Activated T-cell treated with anti-CD3 and anti-CD28 coated beads, Interleukin-2, amount 50 U/mL, for 48 hours (primary cell): ENCODE measurements at regions not wholly inside any gene's neighbourhood (a gene's known extent, or its start where the extent isn't known, plus 50 kb on each side); places are given as distances from the start of the nearest gene placed in this dataset.
"Not testable (repeated sequence)": the region's sequence is repeated elsewhere in the genome, so short reads cannot be mapped to it uniquely, and the experiment has no call there.

Source experiments
- DNase-seq, 2 experiments: peaks; one replicate each; pipeline ENCODE4 v3.0.0-alpha.2; 2020

GRCh38 chr5:125660231-125660895 is 762.8 kb upstream of the GRAMD2B start:
- no peak for DNase-seq

GRCh38 chr5:125661584-125661983 is 761.6 kb upstream of the GRAMD2B start:
- no peak for DNase-seq

DNA sequence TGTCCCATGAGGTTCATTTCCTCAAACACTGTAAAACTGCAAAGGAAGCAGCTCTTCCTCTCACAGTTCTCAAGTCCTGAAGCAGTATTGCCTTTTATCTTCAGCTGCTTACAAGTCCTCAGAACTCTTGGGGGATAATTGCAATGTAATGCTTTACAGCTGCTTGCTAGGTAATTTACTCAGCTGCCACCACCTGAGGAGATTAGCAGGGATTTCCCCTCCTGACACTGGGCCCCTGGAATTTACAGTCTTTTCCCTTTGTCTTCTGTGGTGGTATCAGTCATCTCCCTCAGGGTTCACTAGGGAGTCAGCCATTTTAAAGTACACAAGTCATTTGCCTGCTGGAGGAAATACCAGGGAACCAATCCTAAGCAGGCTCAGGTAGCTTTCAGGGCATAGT is 754.3 kb upstream of the GRAMD2B start:
- DNase-seq: no peak

DNA sequence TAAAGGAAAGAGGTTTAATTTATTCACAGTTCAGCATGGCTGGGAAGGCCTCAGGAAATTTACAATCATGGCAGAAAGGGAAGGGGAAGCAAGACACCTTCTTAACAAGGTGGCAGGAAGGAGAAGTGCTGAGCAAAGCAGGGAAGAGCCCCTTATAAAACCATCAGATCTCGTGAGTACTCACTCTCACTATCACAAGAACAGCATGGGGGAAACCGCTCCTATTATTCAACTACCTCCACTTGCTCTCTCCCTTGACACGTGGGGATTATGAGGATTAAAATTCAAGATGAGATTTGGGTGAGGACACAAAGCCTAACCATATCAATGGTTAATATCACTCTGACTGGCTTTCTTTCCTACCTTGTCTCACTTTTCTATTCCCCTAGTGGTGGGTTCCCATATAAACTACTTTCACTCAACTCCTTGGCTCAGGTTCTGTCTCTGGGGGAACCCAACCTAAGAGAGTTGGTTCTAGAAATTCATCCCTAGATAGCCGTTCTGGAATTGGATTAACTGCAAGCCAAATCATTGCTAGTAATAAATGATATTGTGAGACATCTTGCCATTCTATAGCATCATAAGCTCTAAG is 749.8 kb upstream of the GRAMD2B start:
- no peak for DNase-seq

DNA sequence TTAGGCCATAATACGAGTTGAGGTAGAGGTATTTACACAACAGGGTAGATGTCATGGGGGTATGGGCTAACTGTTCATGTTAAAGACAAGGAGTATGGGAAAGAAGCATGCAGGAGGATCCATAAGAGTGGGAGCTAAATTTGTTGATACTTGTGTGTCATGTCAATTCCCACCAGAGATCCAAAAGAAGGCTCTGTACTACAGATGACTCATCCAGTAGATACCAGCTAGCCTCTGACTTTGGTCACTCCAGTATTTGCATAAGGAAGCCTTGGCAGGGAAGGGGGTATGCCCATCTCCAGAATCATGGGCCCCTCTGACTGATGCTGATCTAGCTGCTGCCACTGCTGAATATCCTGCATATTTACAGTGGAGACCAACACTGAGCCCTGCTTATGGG is 743.7 kb upstream of the GRAMD2B start:
- no peak for DNase-seq

DNA sequence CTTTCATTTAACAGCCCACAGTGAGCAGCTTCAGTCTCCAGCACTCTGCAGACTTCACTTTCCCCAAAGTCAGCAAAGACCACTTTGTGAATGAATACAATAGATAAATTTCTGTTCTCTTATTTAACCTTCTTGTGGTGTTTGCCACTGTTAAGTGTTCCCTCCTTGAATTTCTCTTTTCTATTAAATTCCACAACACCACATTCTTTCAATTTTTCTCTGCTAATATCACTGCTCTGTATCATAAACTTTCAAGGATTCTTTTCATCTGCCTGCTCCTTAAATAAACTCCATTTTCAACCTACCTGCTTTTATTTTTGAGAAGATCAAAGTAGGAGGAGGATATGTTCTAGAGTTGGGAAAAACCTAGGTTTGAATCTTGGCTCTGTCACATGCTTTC is 739.5 kb upstream of the GRAMD2B start:
- no peak for DNase-seq

- no peak for DNase-seq
Observed at GRCh38 chr5:125685771-125686170, 737.4 kb upstream of the GRAMD2B start.

GRCh38 chr5:125691738-125692530 is 731.3 kb upstream of the GRAMD2B start:
- DNase-seq: not testable (repeated sequence)

DNA sequence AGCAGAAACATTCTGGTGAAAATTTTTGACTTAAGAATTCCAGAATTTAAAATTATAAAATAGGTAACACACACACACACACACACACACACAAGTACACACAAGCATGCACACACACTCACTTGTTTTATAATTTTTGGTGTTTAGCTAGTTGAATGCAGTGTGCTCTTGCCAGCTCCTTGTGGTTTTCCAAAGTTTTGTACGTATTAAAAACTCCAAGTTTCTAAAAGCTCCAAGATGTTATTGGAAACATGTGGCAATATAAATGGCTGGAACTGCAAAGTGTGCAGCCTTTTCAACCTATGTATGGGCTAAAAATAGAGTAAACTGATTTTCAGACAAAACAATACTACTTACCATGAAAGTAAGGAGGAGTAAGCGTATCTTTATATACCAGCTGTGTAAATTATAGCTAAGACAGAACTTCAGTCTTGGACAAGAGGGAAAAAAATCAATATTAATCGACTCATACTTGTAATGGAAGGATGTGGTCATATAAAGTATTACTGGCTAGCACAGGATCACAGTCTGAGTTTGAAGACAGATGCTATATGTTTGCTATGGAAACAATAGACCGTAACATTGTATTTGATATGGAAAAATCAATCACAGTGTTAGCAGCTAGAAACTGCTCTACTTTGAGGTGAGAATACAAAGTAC is 727.1 kb upstream of the GRAMD2B start:
- DNase-seq: no peak

GRCh38 chr5:125696762-125697161 is 726.4 kb upstream of the GRAMD2B start:
- no peak for DNase-seq

DNA sequence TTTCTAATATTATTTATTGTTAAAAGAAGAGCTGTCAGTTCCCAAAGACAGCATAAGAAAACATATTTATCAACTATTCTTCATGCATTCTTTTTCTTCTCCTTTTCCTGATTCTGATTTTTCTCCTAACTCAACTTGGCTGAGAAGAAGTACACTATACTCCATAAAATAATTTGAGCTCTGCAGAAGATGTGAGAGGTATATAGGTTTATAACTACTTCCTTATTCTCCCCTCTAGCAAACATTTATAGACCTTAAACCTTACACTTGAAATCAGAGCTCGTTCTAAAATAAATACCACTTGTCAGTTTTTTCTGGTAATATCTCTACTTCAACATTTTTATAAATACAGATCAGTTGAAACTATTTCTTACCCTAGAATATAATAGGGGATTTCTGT is 724.8 kb upstream of the GRAMD2B start:
- DNase-seq: no peak

GRCh38 chr5:125699860-125700259 is 723.3 kb upstream of the GRAMD2B start:
- DNase-seq: no peak

DNA sequence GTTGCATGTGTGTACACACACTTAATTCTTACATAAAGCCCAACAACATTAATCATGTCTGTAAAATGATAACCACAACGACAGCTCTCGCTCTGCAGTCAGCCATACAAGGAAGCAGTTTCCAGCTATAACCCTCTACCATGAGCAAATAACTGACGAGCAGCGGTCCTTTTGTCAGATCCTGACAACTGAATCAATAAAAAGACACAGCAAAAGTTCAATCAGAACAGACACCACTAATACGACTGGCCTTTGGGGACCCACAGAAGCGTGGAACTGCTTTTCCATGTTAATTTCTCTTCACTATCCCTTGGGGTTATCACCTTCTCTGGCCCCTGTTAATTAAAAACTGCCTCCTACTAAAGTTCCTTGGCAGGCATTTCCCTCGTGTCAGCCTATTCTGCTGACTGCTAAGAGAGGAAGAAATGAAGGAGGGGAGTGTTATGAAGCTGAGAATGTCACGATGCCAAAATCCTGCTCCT is 722.8 kb upstream of the GRAMD2B start:
- no peak for DNase-seq

GRCh38 chr5:125703616-125704015 is 719.6 kb upstream of the GRAMD2B start:
- DNase-seq: no peak

GRCh38 chr5:125704888-125705287 is 718.3 kb upstream of the GRAMD2B start:
- DNase-seq: no peak

GRCh38 chr5:125708583-125708982 is 714.6 kb upstream of the GRAMD2B start:
- no peak for DNase-seq

- no peak for DNase-seq
Observed at GRCh38 chr5:125710745-125711144, 712.5 kb upstream of the GRAMD2B start.

- DNase-seq: no peak
Observed at GRCh38 chr5:125712397-125712796, 710.8 kb upstream of the GRAMD2B start.

DNA sequence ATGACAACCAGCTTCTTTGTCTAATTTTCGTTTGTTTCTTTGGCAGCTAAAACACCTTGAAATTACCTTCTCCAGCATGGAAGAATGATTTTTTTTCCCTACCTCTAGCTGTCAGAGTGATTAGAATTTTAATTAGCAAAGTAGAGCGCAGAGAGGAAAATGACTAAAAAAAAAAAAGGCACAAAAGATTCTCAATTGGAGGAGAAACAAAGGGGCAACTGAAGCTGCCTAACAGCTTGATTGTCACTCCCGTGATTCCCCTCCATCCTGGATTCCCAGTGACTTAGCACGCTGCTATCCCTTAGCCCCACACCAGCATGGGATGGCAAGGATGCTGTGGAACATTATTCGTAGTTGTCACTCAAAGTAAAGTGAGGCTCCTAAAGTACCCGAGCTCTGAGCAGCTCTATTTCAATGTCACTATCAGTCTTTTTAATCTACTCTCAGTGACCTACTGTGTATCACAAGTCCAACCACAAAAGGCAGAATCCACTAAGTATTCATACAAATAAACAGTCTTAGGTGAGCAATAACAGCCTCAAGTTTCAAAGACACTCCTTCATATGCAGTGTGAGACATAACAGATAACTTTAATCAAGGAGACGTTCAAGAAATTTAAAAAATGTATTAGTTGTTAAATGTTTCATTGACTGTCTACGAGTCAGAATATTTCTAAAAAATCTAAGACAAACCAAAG is 710.0 kb upstream of the GRAMD2B start:
- DNase-seq: no peak

DNA sequence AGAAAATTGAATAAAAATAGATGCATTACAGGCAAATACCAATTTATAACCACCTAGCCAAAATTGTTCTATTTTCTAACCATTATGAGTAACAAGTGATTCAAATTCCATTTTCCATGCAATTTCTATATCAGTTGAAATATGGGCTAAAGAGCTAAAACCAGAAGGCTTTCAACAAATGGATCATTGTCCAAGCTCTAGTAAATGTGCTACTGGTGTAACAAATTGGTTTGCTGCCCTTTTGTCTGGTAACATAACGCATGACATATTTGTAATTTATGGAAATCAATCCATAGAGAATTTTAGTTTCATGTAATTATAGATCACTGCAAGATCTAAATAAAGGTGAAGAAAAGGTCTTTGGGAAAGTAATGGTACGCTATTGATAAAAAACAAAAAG is 708.0 kb upstream of the GRAMD2B start:
- DNase-seq: no peak

DNA sequence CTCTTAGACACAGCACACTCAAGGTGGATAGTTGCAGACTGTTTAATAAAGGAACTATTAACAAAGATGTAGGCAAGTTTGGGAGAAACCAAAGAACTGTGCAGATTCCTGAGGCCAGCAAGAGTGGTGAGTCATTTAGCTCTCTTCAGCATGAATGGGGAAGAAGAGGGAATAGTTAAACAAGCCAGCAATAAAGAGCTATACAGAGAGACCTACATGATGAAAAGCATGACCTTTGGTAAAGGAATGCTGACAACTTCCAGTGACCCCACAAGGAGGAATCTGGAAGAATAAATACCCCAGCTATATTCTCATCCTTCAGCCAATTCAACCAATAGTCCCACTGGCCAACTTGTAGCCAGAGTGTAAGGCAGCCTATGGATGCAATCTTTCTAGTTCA is 706.0 kb upstream of the GRAMD2B start:
- no peak for DNase-seq

DNA sequence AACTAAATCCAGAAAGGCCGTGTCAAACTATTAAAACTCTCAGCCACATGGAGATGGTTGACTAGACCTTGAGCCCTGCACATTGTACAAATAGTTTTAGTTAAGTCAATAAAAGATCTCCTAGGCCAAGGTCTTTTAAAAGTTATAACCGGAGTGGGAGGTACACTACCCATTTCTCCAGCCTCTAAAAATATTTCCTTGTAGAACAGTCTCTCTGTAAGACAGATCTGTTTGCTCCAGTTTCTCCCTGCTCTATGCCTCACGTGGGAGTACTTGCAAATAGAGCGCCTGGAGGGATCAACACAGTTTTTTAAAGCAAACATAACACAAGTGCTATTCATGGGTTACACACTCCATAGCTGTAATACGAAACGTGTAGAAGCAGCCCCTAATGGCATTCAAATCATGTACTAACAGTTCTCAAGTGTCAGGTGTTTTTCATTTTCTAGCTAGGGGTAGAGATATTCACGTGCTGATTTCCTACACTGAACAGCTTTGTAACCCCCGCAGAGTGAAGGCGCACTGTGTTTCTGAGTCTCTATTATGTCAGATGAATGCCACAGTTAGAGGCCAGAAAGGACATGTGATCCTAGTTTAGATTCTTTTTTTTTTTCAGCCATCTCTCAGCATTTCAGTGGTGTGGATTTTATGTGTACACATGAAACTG is 703.4 kb upstream of the GRAMD2B start:
- DNase-seq: no peak
